ENCODE measurements at regions not wholly inside any gene's neighbourhood (a gene's known extent, or its start where the extent isn't known, plus 50 kb on each side); places are given as distances from the start of the nearest gene placed in this dataset.

- 0% methylated on average over 1 of the region's 1 CpG for WGBS (ENCODE audit: low lambda C conversion rate)
- Histone ChIP-seq H3K4me2 (ENCODE audit: low read depth, low read length) (no peak overlapping the region), H3K27me3 (ENCODE audit: control insufficient read depth in 1 of 2, insufficient read depth in 2 of 2, low read length in 2 of 2) (no peaks in the 10 kb centered on the region), H2AFZ (ENCODE audit: low read length) (no peak overlapping the region), H3K4me1 (ENCODE audit: insufficient read depth, low read length) (peaks cover 8% of the 10 kb centered on the region; the same call in 1 of the 2 replicates), H3K4me3 (replicated peaks in 1 of 3; ENCODE audit: insufficient read depth in 1 of 3, low read depth in 2 of 3, low read length in 3 of 3) (no peak overlapping the region), H3K9me3 (ENCODE audit: low read length) (no peaks in the 10 kb centered on the region), H4K20me1 (ENCODE audit: insufficient read depth, low read length) (no peaks in the 10 kb centered on the region), H3K27ac (ENCODE audit: extremely low read length, insufficient read depth, low read length) (no peak overlapping the region), H3K79me2 (ENCODE audit: insufficient read depth, low read length) (no peaks in the 10 kb centered on the region), H3K36me3 (replicated peaks in 1 of 2; ENCODE audit: control insufficient read depth in 1 of 2, insufficient read depth in 2 of 2, low read length in 2 of 2) (no peaks in the 10 kb centered on the region), H3K9ac (ENCODE audit: insufficient read depth, low read depth, low read length) (no peak overlapping the region)
- no TSS peak for BruUV-seq (replicated peaks)
- CTCF ChIA-PET (ENCODE audit: low intra/inter-chr PET ratio, low total read pairs) = no interaction called here
- TF ChIP-seq ZFP36L1 (CRISPR knock-in tag; IDR thresholded peaks at IDR 0.05) (no peak), GATA4 (IDR thresholded peaks at IDR 0.05; ENCODE audit: borderline replicate concordance, low read depth) (no peak), ZNF331 (CRISPR knock-in tag; IDR thresholded peaks at IDR 0.05) (no peak), NR2F2 (IDR thresholded peaks at IDR 0.05; ENCODE audit: borderline replicate concordance, low read depth) (no peak), NCOA1 (CRISPR knock-in tag; IDR thresholded peaks at IDR 0.05) (no peak), FUBP1 (CRISPR knock-in tag; IDR thresholded peaks at IDR 0.05; ENCODE audit: borderline replicate concordance) (no peak), ZNF484 (CRISPR knock-in tag; IDR thresholded peaks at IDR 0.05; ENCODE audit: borderline replicate concordance, low read depth) (no peak), MEIS1 (CRISPR knock-in tag; IDR thresholded peaks at IDR 0.05; ENCODE audit: borderline replicate concordance) (no peak), PRDM10 (CRISPR knock-in tag; IDR thresholded peaks at IDR 0.05; ENCODE audit: low read depth) (no peak)
- intact Hi-C loops (cut with micrococcal nuclease; ENCODE audit: unreplicated experiment) (no loop called here), in situ Hi-C loops (cut with HindIII; ENCODE audit: extremely low pct_ligation_motif_present, low pct_unique_long_range_greater_than_20kb) (no loop called here)
- ATAC-seq (no peak), DNase-seq (ENCODE audit: low spot score) (no peak), FAIRE-seq (no peak)
- POLR2A ChIA-PET = no interaction called here
These were observed 482.4 kb upstream of the NR2F2 start for GRCh38 chr15:95848126-95848525.
